ENCODE measurements at regions not wholly inside any gene's neighbourhood (a gene's known extent, or its start where the extent isn't known, plus 50 kb on each side); places are given as distances from the start of the nearest gene placed in this dataset.

- TF ChIP-seq CTCF (IDR thresholded peaks at IDR 0.05) (no peak), POLR2A (IDR thresholded peaks at IDR 0.05) (no peak)
These were observed 174.3 kb upstream of the NLRP1 start for GRCh38 chr17:5758651-5759050.
